Testis (tissue), 2 donors: ENCODE measurements at regions not wholly inside any gene's neighbourhood (a gene's known extent, or its start where the extent isn't known, plus 50 kb on each side); places are given as distances from the start of the nearest gene placed in this dataset.

ENCODE experiments used
- DNase-seq: peaks from one replicate; pipeline ENCODE4 v3.0.0-alpha.2; 2019
- H3K27ac ChIP-seq, 2 donors: fragments of 200-600 bp; sonication (generic); one replicate each; pipeline ENCODE4 v1.5.1; 2019
- H3K27me3 ChIP-seq: fragments of 200-600 bp; sonication (generic); one replicate; pipeline ENCODE4 v1.5.1; 2019
- H3K36me3 ChIP-seq: fragments of 200-600 bp; sonication (generic); one replicate; pipeline ENCODE4 v1.5.1; 2017; ENCODE audit warnings: low read depth; ENCODE audit errors: missing control alignments
- H3K4me1 ChIP-seq: fragments of 200-600 bp; sonication (generic); one replicate; pipeline ENCODE4 v1.5.1; 2019
- H3K4me3 ChIP-seq, 2 donors: fragments of 200-600 bp; sonication (generic); one replicate each; pipeline ENCODE4 v1.5.1; 2017 to 2019
- H3K9me3 ChIP-seq: fragments of 200-600 bp; sonication (generic); one replicate; pipeline ENCODE4 v1.5.1; 2017
- CTCF ChIP-seq, 3 experiments: fragments of 450-650 bp in 2 of 3; fragments of 200-600 bp in 1 of 3; sonication (generic) in 1 of 3; IDR thresholded peaks; one replicate each; pipeline ENCODE4 v1.5.1; 2016 to 2019; ENCODE audit warnings: antibody characterized with exemption in 3 of 3, mild to moderate bottlenecking in 2 of 3, moderate library complexity in 1 of 3
- POLR2A ChIP-seq: fragments of 450-650 bp; IDR thresholded peaks from one replicate; pipeline ENCODE4 v1.6.1; 2017; ENCODE audit warnings: antibody characterized with exemption, mild to moderate bottlenecking, moderate library complexity
- WGBS, 2 donors: methylation state at CpG; one replicate each; pipeline ENCODE4 v1.1.5; 2018; 5-methylcytosine and 5-hydroxymethylcytosine counted together
- intact Hi-C: fragments of 100-400 bp; cut with DNase I; formaldehyde crosslinking; loops from one replicate; pipeline ENCODE4 v1.15.1; 2023; ENCODE audit warnings: low total_unique reads

DNA sequence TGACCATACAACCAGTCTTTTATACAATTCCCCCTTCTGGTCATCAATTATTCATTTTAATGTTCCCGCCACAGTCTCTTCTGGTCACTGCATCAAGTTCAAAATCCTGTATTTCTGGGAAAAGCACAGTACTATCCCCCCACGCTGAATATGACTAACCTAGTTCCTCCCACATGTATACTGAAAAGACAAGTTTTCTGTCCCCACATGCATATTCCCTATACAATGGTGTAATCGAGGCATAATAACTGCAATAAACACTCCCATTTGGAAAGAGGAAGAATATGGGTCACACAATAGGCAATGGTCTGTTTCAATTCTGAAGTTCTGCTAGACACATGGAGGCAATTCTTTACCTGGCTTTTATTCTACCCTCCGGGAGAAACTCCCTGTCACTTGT, 344.9 kb downstream of the EFNA5 start:
- DNase-seq, result no peak
- Histone ChIP-seq H3K27me3 (no peaks in the 10 kb centered on the region), H3K36me3 (no peaks in the 10 kb centered on the region), H3K27ac (no peak overlapping the region), H3K4me3 (no peak overlapping the region), H3K4me1 (no peaks in the 10 kb centered on the region), H3K9me3 (no peaks in the 10 kb centered on the region)
- TF ChIP-seq POLR2A, result no peak
- no peak for TF ChIP-seq CTCF (IDR thresholded peaks at IDR 0.05)
- 94 to 99% methylated on average over 4 of the region's 4 CpGs for WGBS, 2 donors
- intact Hi-C loops, result no loop called here

- Histone ChIP-seq H3K9me3 (no peaks in the 10 kb centered on the region), H3K27ac (no peak overlapping the region), H3K4me3 (no peak overlapping the region), H3K4me1 (no peaks in the 10 kb centered on the region), H3K36me3 (no peaks in the 10 kb centered on the region), H3K27me3 (no peaks in the 10 kb centered on the region)
- intact Hi-C loops, result no loop called here
- no peak for DNase-seq
- TF ChIP-seq CTCF (IDR thresholded peaks at IDR 0.05) (no peak), POLR2A (no peak)
Observed at GRCh38 chr5:107324809-107325208, 345.9 kb downstream of the EFNA5 start.

DNA sequence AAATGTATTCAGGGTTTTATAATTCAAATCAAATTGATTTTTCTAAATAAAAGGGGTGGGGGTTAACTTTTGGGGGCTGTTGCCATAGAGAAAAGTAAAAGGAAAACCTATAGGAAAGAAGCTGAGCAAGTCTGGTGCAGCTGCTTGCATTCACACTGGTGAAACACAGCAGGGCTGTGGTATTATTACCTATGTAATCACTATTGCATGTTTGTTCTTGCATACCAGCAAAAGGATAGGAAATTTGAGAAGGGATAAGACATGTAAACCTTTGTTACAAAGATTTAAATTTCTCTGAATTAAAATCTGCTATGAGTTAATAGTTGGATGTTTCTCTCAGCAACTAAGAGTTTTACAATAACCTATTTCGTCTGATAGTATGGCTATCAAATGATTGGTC, 346.7 kb downstream of the EFNA5 start:
- intact Hi-C loops, result no loop called here
- Histone ChIP-seq H3K27ac (no peak overlapping the region), H3K36me3 (no peaks in the 10 kb centered on the region), H3K4me3 (no peak overlapping the region), H3K9me3 (no peaks in the 10 kb centered on the region), H3K27me3 (no peaks in the 10 kb centered on the region), H3K4me1 (no peaks in the 10 kb centered on the region)
- DNase-seq, result no peak
- 87 to 92% methylated on average over 1 of the region's 1 CpG for WGBS, 2 donors
- TF ChIP-seq POLR2A, result no peak
- no peak for TF ChIP-seq CTCF (IDR thresholded peaks at IDR 0.05)

DNA sequence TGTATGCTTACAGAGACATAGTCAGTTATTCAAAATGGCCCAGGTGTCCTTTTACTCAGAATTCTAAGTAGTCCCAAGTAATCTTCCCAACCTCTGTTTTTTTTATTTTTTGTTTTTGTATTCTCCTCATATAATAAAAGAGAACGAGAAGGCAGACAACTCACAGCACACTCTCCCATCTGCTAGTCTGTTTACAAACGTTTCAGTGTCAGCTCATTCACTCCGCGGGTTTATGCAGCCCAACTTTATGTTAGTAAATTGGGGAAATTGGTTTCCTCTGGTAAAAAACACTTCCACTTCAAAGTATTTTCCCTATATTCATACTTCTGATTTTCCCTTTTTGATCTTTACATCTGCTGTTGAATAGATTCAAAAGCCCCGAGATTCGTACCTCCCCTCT, 347.2 kb downstream of the EFNA5 start:
- no peak for DNase-seq
- Histone ChIP-seq H3K27ac (no peak overlapping the region), H3K36me3 (no peaks in the 10 kb centered on the region), H3K4me3 (no peak overlapping the region), H3K27me3 (no peaks in the 10 kb centered on the region), H3K9me3 (no peaks in the 10 kb centered on the region), H3K4me1 (no peaks in the 10 kb centered on the region)
- WGBS, 2 donors, result 89 to 96% methylated on average over 6 of the region's 6 CpGs
- intact Hi-C loops, result no loop called here
- TF ChIP-seq POLR2A, result no peak
- no peak for TF ChIP-seq CTCF (IDR thresholded peaks at IDR 0.05)

DNA sequence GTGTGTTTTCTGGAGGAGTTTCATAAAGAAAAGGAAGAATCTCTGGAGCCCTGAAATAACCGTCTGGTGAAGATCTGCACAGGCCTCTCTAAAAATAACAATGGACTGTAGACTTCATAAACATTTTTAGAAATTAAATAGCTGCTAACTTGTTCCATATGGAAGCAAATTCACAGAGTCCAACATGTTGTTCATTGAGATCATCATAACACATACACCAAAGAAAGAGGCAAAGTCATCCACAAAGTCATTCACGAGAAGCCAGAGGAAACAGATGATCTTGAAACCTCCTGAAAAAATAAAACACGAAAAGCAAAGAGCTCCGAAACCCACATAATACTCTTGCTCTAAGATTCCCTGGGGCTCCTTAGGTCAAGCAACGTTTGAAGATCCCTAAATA, 347.8 kb downstream of the EFNA5 start:
- Histone ChIP-seq H3K9me3 (no peaks in the 10 kb centered on the region), H3K27ac (no peak overlapping the region), H3K27me3 (no peaks in the 10 kb centered on the region), H3K4me1 (no peaks in the 10 kb centered on the region), H3K36me3 (no peaks in the 10 kb centered on the region), H3K4me3 (no peak overlapping the region)
- DNase-seq, result no peak
- intact Hi-C loops, result no loop called here
- 75 to 85% methylated on average over 5 of the region's 5 CpGs for WGBS, 2 donors
- TF ChIP-seq POLR2A, result no peak
- TF ChIP-seq CTCF (IDR thresholded peaks at IDR 0.05), result no peak
